Peyer's patch (tissue), 4 donors: ENCODE measurements at regions not wholly inside any gene's neighbourhood (a gene's known extent, or its start where the extent isn't known, plus 50 kb on each side); places are given as distances from the start of the nearest gene placed in this dataset.

Source experiments
- POLR2A ChIP-seq, 2 donors: fragments of 450-650 bp; IDR thresholded peaks; one replicate each; pipeline ENCODE4 v1.5.1; 2017; ENCODE audit warnings: antibody characterized with exemption in 2 of 2, mild to moderate bottlenecking in 2 of 2, moderate library complexity in 2 of 2
- TF ChIP-seq, protein P1 (sequence below), 6 experiments: fragments of 450-650 bp in 4 of 6; fragments of 200-600 bp in 2 of 6; sonication (generic) in 1 of 6; IDR thresholded peaks; one replicate each; pipeline ENCODE4 v1.5.1; 2017 to 2019; ENCODE audit warnings: antibody characterized with exemption in 6 of 6, mild to moderate bottlenecking in 3 of 6, moderate library complexity in 1 of 6

- TF ChIP-seq, protein P1, sequence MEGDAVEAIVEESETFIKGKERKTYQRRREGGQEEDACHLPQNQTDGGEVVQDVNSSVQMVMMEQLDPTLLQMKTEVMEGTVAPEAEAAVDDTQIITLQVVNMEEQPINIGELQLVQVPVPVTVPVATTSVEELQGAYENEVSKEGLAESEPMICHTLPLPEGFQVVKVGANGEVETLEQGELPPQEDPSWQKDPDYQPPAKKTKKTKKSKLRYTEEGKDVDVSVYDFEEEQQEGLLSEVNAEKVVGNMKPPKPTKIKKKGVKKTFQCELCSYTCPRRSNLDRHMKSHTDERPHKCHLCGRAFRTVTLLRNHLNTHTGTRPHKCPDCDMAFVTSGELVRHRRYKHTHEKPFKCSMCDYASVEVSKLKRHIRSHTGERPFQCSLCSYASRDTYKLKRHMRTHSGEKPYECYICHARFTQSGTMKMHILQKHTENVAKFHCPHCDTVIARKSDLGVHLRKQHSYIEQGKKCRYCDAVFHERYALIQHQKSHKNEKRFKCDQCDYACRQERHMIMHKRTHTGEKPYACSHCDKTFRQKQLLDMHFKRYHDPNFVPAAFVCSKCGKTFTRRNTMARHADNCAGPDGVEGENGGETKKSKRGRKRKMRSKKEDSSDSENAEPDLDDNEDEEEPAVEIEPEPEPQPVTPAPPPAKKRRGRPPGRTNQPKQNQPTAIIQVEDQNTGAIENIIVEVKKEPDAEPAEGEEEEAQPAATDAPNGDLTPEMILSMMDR (IDR thresholded peaks at IDR 0.05), result no peak
- no peak for TF ChIP-seq POLR2A (IDR thresholded peaks at IDR 0.05)
Observed at GRCh38 chr5:166063261-166063660, 2228.2 kb upstream of the WWC1 start.
